Mesothelial cell of epicardium (in vitro differentiated cells): ENCODE measurements at regions not wholly inside any gene's neighbourhood (a gene's known extent, or its start where the extent isn't known, plus 50 kb on each side); places are given as distances from the start of the nearest gene placed in this dataset.

Experiments
- DNase-seq, 2 experiments: peaks; one replicate each; pipeline ENCODE4 v3.0.0; 2021; ENCODE audit warnings: low spot score in 2 of 2; ENCODE audit not compliant: unreplicated experiment in 2 of 2
- H3K27ac Mint-ChIP-seq: 2 replicates; pipeline ENCODE4 v1.8.0; 2021; ENCODE audit warnings: mixed read lengths
- H3K27me3 Mint-ChIP-seq: 2 replicates; pipeline ENCODE4 v1.8.0; 2021; ENCODE audit warnings: low read depth, mixed read lengths
- H3K36me3 Mint-ChIP-seq: 2 replicates; pipeline ENCODE4 v1.8.0; 2021; ENCODE audit warnings: mixed read lengths
- H3K4me1 Mint-ChIP-seq: 2 replicates; pipeline ENCODE4 v1.8.0; 2021; ENCODE audit warnings: mixed read lengths
- H3K4me3 Mint-ChIP-seq: 2 replicates; pipeline ENCODE4 v1.8.0; 2021; ENCODE audit warnings: mild to moderate bottlenecking, moderate library complexity, mixed read lengths
- H3K9me3 Mint-ChIP-seq: 2 replicates; pipeline ENCODE4 v1.8.0; 2021; ENCODE audit warnings: mixed read lengths
- TF ChIP-seq, protein P1 (sequence below): fragments of 200-600 bp; sonication (generic); IDR thresholded peaks from one replicate; pipeline ENCODE4 v1.5.0; 2021; ENCODE audit warnings: antibody characterized with exemption; ENCODE audit not compliant: unreplicated experiment

DNA sequence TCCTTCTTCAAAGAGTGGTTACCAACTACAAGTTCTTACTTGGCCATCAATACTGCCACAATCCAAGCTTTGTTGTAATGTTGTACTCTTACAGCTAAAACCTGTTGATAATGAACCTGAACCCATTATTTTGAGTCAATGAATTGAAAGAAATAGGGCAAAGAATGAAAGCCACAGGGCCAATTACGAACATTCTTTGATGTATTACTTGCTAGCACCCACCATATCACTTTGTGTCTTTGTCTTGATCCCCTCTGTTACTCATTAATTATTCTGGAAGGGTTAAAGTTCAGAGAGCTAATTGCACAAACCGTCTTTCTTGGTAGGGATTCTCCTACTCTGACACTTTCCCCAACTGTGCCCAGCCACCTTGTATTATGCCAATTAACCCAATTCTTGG is 53.2 kb upstream of the TFEC start:
- Mint-ChIP-seq H3K27me3 (no peaks in the 10 kb centered on the region), H3K4me1 (no peaks in the 10 kb centered on the region), H3K4me3 (no peak overlapping the region), H3K27ac (no peak overlapping the region), H3K36me3 (peaks cover 1% of the 10 kb centered on the region), H3K9me3 (peaks cover 19% of the 10 kb centered on the region)
- no peak for DNase-seq
- TF ChIP-seq, protein P1, sequence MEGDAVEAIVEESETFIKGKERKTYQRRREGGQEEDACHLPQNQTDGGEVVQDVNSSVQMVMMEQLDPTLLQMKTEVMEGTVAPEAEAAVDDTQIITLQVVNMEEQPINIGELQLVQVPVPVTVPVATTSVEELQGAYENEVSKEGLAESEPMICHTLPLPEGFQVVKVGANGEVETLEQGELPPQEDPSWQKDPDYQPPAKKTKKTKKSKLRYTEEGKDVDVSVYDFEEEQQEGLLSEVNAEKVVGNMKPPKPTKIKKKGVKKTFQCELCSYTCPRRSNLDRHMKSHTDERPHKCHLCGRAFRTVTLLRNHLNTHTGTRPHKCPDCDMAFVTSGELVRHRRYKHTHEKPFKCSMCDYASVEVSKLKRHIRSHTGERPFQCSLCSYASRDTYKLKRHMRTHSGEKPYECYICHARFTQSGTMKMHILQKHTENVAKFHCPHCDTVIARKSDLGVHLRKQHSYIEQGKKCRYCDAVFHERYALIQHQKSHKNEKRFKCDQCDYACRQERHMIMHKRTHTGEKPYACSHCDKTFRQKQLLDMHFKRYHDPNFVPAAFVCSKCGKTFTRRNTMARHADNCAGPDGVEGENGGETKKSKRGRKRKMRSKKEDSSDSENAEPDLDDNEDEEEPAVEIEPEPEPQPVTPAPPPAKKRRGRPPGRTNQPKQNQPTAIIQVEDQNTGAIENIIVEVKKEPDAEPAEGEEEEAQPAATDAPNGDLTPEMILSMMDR: no peak

DNA sequence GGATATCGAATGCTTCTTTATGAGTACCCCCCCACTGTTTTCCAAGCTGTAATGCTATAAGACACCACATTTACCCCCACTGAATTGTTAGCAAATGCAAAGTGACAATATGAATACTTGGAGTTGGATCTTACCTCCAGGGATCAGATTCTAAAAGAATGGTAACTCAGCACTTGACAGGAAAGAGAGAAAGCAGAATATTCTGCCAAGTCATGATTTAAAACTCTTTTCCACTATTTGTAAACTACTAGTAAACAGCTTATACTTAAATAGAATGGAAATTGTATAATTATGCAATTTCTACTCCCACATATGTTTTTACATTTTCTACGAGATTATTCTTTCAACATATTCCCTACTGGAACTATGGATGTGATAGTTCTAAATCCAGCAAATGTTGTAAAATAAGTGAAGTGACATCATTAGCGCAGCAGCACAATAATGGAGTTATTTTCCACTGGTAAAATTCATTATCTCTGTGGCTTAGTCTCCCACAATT is 56.0 kb upstream of the TFEC start:
- H3K4me1 Mint-ChIP-seq: no peaks in the 10 kb centered on the region
- H3K27me3 Mint-ChIP-seq: no peaks in the 10 kb centered on the region
- no peak for DNase-seq
- no peaks in the 10 kb centered on the region for H3K9me3 Mint-ChIP-seq
- H3K36me3 Mint-ChIP-seq: no peaks in the 10 kb centered on the region
- no peak overlapping the region for H3K27ac Mint-ChIP-seq
- H3K4me3 Mint-ChIP-seq: no peak overlapping the region
- TF ChIP-seq, protein P1: no peak

DNA sequence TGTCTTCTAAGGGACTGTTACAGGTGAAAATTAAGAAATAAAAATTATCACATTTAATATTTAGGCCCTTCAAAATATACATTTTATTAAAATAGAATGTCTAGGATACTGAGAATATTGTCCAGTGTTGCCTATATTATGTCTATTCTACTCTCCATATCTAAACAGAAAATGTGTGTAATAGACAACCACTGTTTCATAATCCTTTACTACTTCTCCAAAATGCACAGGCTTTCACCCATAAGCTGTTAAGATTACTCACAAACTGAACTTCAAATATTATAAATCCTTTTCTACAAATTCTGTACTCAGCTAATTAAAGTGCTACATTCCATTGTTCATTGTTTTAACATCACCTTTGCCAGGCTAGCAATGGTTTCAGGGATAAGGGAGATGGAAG is 56.7 kb upstream of the TFEC start:
- TF ChIP-seq, protein P1: no peak
- Mint-ChIP-seq H3K27me3 (no peaks in the 10 kb centered on the region), H3K27ac (no peak overlapping the region), H3K36me3 (no peaks in the 10 kb centered on the region), H3K4me3 (no peak overlapping the region), H3K4me1 (no peaks in the 10 kb centered on the region), H3K9me3 (no peaks in the 10 kb centered on the region)
- no peak for DNase-seq

DNA sequence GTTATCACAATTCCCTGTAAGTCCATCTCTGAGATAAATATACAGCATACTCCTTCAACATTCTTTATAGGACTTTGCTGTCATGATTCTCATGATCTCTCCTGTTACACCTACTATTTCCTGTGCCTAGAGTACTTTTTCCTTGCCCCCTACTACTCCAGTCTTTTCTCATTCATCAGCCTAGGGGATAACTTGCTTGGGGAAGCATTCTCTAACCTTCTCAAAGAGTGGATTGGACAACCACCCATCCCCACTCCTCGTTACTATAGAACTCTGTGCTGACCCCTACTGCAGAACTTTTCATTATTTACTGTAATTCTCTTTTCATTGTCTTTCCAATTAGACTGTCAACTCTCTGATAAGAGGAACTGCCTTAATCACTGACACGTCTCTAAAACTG is 57.4 kb upstream of the TFEC start:
- no peaks in the 10 kb centered on the region for H3K9me3 Mint-ChIP-seq
- H3K27ac Mint-ChIP-seq: no peak overlapping the region
- no peaks in the 10 kb centered on the region for H3K36me3 Mint-ChIP-seq

DNA sequence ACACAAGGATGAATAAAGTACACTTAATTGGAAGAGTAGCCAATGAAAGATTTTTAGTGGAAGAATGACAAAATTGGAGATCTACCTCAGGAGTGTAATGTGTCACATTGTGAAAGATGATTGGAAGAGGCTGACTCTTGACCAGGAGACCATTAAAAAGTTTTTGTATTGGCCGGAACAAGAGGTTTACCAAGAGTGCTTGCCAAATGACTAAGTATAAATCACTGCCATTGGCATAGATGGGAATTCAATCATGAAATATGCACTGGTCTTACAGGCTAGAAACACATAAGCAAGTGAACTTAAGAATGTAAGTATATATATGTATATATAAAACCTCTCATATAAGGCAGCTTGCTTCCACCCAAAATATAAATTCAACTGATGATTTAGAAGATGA is 58.7 kb upstream of the TFEC start:
- Mint-ChIP-seq H3K27ac (no peak overlapping the region), H3K36me3 (no peaks in the 10 kb centered on the region), H3K27me3 (no peaks in the 10 kb centered on the region), H3K4me1 (no peaks in the 10 kb centered on the region), H3K4me3 (no peak overlapping the region), H3K9me3 (no peaks in the 10 kb centered on the region)
- TF ChIP-seq, protein P1: no peak
- no peak for DNase-seq

More for the DNA sequence above, 57.4 kb upstream of the TFEC start:
- Mint-ChIP-seq H3K4me1 (no peaks in the 10 kb centered on the region), H3K4me3 (no peak overlapping the region), H3K27me3 (no peaks in the 10 kb centered on the region)
- TF ChIP-seq, protein P1: no peak
- no peak for DNase-seq
